Forelimb muscle (tissue), 1 donor: ENCODE measurements at regions not wholly inside any gene's neighbourhood (a gene's known extent, or its start where the extent isn't known, plus 50 kb on each side); places are given as distances from the start of the nearest gene placed in this dataset.

Experiments used
- DNase-seq: peaks from one replicate; pipeline ENCODE4 v3.0.0-alpha.2; 2013; ENCODE audit warnings: low read depth

- DNase-seq = no peak
Observed at GRCh38 chr3:148150141-148150540, 547.6 kb upstream of the AGTR1 start.

GRCh38 chr3:148158210-148158609 lies 539.5 kb upstream of the AGTR1 start:
- DNase-seq = no peak

- no peak for DNase-seq
Observed at GRCh38 chr3:148162132-148162531, 535.6 kb upstream of the AGTR1 start.

GRCh38 chr3:148168347-148168746 lies 529.4 kb upstream of the AGTR1 start:
- no peak for DNase-seq

- no peak for DNase-seq
Observed at GRCh38 chr3:148173851-148174250, 523.9 kb upstream of the AGTR1 start.

GRCh38 chr3:148175214-148175613 lies 522.5 kb upstream of the AGTR1 start:
- DNase-seq = no peak

- DNase-seq = no peak
Observed at GRCh38 chr3:148178503-148178902, 519.2 kb upstream of the AGTR1 start.

- DNase-seq = no peak
Observed at GRCh38 chr3:148184798-148185197, 512.9 kb upstream of the AGTR1 start.

GRCh38 chr3:148186881-148187280 lies 510.8 kb upstream of the AGTR1 start:
- DNase-seq = no peak

- no peak for DNase-seq
Observed at GRCh38 chr3:148187296-148187695, 510.4 kb upstream of the AGTR1 start.

GRCh38 chr3:148190441-148190990 lies 507.2 kb upstream of the AGTR1 start:
- no peak for DNase-seq

GRCh38 chr3:148191966-148192365 lies 505.7 kb upstream of the AGTR1 start:
- no peak for DNase-seq

- no peak for DNase-seq
Observed at GRCh38 chr3:148197061-148197460, 500.6 kb upstream of the AGTR1 start.

- DNase-seq = no peak
Observed at GRCh38 chr3:148202386-148202785, 495.3 kb upstream of the AGTR1 start.

- no peak for DNase-seq
Observed at GRCh38 chr3:148203297-148204010, 494.2 kb upstream of the AGTR1 start.

- no peak for DNase-seq
Observed at GRCh38 chr3:148204131-148204530, 493.6 kb upstream of the AGTR1 start.

GRCh38 chr3:148205977-148206376 lies 491.7 kb upstream of the AGTR1 start:
- no peak for DNase-seq

GRCh38 chr3:148206446-148206845 lies 491.3 kb upstream of the AGTR1 start:
- no peak for DNase-seq

- DNase-seq = no peak
Observed at GRCh38 chr3:148208975-148209374, 488.7 kb upstream of the AGTR1 start.

- no peak for DNase-seq
Observed at GRCh38 chr3:148211725-148212124, 486.0 kb upstream of the AGTR1 start.

- DNase-seq = no peak
Observed at GRCh38 chr3:148214705-148215104, 483.0 kb upstream of the AGTR1 start.

GRCh38 chr3:148217317-148217716 lies 480.4 kb upstream of the AGTR1 start:
- no peak for DNase-seq

GRCh38 chr3:148218222-148218621 lies 479.5 kb upstream of the AGTR1 start:
- no peak for DNase-seq

GRCh38 chr3:148219999-148220398 lies 477.7 kb upstream of the AGTR1 start:
- no peak for DNase-seq
